ENCODE measurements at regions not wholly inside any gene's neighbourhood (a gene's known extent, or its start where the extent isn't known, plus 50 kb on each side); places are given as distances from the start of the nearest gene placed in this dataset.
"Not testable (repeated sequence)": the region's sequence is repeated elsewhere in the genome, so short reads cannot be mapped to it uniquely, and the experiment has no call there.

DNA sequence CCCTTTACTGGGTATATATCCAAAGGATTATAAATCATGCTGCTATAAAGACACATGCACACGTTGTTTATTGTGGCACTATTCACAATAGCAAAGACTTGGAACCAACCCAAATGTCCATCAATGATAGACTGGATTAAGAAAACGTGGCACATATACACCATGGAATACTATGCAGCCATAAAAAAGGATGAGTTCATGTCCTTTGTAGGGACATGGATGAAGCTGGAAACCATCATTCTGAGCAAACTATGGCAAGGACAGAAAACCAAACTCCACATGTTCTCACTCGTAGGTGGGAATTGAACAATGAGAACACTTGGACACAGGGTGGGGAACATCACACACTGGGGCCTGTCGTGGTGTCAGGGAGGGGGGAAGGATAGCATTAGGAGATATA lies 59.2 kb downstream of the CXorf49B start:
- not testable (repeated sequence) for DNase-seq

DNA sequence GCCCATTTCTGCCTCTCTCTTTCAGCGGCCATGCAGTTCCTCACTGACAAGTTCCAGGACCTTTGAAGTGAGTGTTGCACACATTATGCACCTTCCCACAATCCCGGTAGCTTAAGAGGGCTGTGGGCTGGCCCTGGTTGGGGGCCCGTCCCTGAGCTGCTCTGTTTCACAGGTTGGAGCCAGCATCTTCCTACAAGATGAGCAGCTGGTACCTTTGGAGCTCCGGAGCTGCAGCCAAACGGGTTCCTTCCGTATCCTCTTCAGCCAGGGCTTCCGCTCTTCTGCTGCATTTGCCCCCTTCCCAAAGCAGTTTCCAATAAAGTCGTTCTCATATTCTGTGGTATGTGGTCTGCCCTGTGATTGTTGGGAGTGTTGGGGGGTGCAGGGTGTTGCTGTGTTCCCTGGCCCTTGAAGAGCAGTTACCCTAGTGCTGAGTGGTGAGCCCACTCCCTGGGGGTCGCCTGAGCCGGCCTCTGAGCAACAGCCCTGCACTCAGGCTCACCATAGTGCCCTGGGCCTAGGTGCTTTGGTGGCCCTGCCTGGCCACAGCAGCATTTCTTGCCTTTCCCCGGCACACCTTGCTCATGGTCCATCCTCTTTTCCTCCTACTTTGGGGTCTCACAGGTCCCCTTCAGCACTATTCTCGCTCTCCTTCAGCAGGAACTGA lies 60.4 kb downstream of the CXorf49B start:
- DNase-seq, result no peak

DNA sequence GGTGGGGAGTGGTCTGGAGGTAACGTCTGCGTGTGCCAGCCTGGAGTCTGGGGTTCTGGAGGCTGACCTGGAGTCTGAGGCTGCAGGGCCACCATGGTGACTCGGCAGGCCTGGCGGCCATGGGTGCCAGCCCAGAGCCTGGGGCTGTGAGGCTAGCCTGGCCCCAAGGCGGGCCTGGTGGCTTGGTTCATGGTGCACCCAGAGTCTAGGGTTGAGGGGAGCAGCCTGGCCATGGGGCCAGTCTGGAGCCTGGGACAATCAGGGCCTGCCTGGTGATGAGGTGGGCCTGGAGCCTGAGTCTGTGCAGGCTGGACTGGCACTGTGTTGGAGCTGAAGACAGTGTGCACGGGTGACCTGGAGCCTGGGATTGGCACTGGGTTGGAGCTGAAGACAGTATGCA lies 64.9 kb downstream of the CXorf49B start:
- no peak for DNase-seq

DNA sequence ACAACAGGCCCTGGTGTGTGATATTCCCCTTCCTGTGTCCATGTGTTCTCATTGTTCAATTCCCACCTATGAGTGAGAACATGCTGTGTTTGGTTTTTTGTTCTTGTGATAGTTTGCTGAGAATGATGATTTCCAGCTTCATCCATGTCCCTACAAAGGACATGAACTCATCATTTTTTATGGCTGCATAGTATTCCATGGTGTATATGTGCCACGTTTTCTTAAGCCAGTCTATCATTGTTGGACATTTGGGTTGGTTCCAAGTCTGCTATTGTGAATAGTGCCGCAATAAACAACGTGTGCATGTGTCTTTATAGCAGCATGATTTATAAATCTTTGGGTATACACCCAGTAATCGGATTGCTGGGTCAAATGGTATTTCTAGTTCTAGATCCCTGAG lies 72.6 kb upstream of the NHSL2 start:
- DNase-seq, result not testable (repeated sequence)

DNA sequence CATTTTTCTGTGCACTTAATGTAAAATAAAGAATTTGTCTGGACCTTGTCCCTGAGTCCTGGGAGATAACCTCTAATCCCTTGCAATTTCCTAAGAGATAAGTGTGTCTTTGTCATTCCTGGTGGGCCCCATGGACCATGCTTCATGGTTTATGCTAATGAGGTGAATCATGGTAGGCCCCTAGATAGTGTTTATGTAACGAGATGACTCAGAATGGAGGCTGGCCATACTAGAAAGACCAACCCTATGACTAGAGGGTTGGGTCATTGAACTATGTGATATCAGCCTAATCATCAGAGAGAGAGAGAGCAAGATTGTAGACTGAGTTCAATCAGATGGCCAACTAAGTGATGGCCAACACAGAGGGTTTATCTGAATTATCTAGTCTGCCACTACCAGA lies 64.2 kb upstream of the NHSL2 start:
- DNase-seq, result no peak

DNA sequence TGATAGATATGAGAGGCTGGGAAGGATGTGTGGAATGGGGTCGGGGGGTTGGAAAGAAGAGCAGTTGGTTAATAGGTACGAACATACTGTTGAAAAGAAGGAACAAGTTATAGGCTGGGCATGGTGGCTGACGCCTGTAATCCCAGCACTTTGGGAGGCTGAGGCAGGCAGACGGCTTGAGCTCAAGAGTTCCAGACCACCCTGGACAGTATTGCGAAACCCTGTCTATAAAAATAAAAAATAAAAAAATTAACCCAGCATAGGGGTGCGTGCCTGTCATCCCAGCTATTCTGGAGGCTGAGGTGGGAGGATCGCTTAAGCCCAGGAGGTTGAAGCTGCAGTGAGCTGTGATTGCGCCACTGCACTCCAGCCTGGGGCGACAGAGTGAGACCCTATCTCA lies 58.5 kb upstream of the NHSL2 start:
- DNase-seq, result no peak

DNA sequence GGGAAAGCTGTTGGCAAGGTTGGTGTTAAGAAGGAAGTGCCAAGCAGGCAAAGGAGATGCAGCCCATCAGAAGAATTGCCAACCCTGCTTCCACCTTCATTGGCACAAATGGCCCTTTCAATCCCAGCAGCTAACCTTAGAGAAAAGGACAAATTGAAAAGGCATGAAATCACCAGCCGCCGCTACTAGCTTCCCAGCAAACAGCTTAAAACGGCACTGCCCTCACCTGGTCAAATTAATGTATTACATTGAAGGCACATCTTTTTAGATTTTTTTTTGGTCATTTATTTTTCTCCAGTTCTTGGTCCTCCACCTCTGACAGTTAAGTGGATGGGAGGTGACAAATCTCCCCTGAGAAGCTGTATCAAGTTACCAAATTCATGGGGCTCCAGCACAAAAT lies 51.0 kb upstream of the NHSL2 start:
- DNase-seq, result peak; percentile 11 to 28

Measured in activated CD4-positive, alpha-beta T cell treated with anti-CD3 and anti-CD28 coated beads for 4 hours (primary cell).